Mesothelial cell of epicardium (in vitro differentiated cells): ENCODE measurements at regions not wholly inside any gene's neighbourhood (a gene's known extent, or its start where the extent isn't known, plus 50 kb on each side); places are given as distances from the start of the nearest gene placed in this dataset.

Source experiments
- DNase-seq, 2 experiments: peaks; one replicate each; pipeline ENCODE4 v3.0.0; 2021; ENCODE audit warnings: low spot score in 2 of 2; ENCODE audit not compliant: unreplicated experiment in 2 of 2
- H3K27ac Mint-ChIP-seq: 2 replicates; pipeline ENCODE4 v1.8.0; 2021; ENCODE audit warnings: mixed read lengths
- H3K27me3 Mint-ChIP-seq: 2 replicates; pipeline ENCODE4 v1.8.0; 2021; ENCODE audit warnings: low read depth, mixed read lengths
- H3K36me3 Mint-ChIP-seq: 2 replicates; pipeline ENCODE4 v1.8.0; 2021; ENCODE audit warnings: mixed read lengths
- H3K4me1 Mint-ChIP-seq: 2 replicates; pipeline ENCODE4 v1.8.0; 2021; ENCODE audit warnings: mixed read lengths
- H3K4me3 Mint-ChIP-seq: 2 replicates; pipeline ENCODE4 v1.8.0; 2021; ENCODE audit warnings: mild to moderate bottlenecking, moderate library complexity, mixed read lengths
- H3K9me3 Mint-ChIP-seq: 2 replicates; pipeline ENCODE4 v1.8.0; 2021; ENCODE audit warnings: mixed read lengths
- TF ChIP-seq, protein P1 (sequence below): fragments of 200-600 bp; sonication (generic); IDR thresholded peaks from one replicate; pipeline ENCODE4 v1.5.0; 2021; ENCODE audit warnings: antibody characterized with exemption; ENCODE audit not compliant: unreplicated experiment

DNA sequence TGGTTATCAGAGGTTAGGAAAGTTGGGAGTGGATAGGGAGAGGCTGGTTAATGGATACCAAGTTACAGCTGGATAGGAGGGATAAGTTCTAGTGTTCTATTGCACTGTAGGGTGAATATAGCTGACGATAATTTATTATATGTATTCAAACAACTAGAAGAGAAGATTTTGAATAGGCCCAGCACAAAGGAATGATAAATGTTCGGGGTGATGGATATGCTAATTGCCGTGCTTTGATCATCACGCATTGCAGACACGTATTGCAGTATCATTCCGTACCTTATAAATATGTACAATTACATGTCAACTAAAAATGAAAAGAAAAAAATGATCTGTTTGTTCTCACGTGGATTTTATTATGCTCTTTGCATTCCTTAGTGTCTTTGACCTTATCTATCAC lies 369.2 kb upstream of the PKDCC start:
- Mint-ChIP-seq H3K36me3 (no peaks in the 10 kb centered on the region), H3K27ac (no peak overlapping the region), H3K9me3 (peaks cover 10% of the 10 kb centered on the region), H3K4me3 (no peak overlapping the region), H3K27me3 (no peaks in the 10 kb centered on the region), H3K4me1 (peaks cover 5% of the 10 kb centered on the region)
- TF ChIP-seq, protein P1, sequence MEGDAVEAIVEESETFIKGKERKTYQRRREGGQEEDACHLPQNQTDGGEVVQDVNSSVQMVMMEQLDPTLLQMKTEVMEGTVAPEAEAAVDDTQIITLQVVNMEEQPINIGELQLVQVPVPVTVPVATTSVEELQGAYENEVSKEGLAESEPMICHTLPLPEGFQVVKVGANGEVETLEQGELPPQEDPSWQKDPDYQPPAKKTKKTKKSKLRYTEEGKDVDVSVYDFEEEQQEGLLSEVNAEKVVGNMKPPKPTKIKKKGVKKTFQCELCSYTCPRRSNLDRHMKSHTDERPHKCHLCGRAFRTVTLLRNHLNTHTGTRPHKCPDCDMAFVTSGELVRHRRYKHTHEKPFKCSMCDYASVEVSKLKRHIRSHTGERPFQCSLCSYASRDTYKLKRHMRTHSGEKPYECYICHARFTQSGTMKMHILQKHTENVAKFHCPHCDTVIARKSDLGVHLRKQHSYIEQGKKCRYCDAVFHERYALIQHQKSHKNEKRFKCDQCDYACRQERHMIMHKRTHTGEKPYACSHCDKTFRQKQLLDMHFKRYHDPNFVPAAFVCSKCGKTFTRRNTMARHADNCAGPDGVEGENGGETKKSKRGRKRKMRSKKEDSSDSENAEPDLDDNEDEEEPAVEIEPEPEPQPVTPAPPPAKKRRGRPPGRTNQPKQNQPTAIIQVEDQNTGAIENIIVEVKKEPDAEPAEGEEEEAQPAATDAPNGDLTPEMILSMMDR = no peak
- DNase-seq = no peak

DNA sequence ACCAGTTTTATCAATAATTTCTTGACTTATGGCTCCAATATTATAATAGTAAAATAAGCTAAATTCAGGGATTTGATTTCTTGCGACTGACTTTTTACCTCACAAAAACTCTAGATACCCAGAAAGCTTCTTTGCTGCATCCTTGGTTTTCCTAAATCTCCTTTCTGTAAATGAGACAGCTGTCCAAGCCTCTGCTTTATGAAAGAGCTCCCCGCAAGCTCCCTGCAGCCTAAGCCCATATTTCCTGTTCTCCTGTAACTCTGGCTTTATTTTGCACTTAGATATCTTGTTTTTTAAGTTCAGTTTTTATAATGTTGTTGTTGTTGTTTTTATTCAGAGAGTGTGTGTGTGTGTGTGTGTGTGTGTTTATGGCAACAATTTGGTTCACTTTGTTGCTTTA lies 361.7 kb upstream of the PKDCC start:
- Mint-ChIP-seq H3K4me1 (peaks cover 2% of the 10 kb centered on the region), H3K4me3 (no peak overlapping the region), H3K27me3 (no peaks in the 10 kb centered on the region), H3K9me3 (peaks cover 23% of the 10 kb centered on the region), H3K36me3 (peaks cover 5% of the 10 kb centered on the region), H3K27ac (no peak overlapping the region)
- no peak for DNase-seq
- TF ChIP-seq, protein P1 = no peak

DNA sequence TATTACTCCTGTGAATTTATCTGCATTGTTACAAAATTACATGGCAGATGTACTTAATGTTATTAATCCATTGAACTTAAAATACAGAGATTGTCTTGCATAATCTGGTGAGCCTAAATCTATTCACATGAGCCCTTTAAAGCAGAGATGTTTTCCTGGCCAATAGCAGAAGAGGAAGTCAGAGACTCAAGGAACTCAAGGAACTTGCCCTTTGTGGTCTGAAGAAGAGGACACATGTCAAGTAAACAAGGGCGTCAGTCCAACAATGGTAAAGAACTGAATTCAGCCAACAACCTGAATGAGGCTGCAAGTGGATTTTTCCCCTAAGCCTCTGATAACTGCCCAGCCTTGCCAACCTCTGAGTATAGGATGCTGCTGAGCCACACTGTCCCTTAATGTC lies 356.3 kb upstream of the PKDCC start:
- H3K27ac Mint-ChIP-seq = no peak overlapping the region
- no peaks in the 10 kb centered on the region for H3K9me3 Mint-ChIP-seq
- H3K27me3 Mint-ChIP-seq = no peaks in the 10 kb centered on the region
- DNase-seq = no peak
- peaks cover 17% of the 10 kb centered on the region for H3K4me1 Mint-ChIP-seq
- no peaks in the 10 kb centered on the region for H3K36me3 Mint-ChIP-seq
- H3K4me3 Mint-ChIP-seq = no peak overlapping the region
- TF ChIP-seq, protein P1 = no peak

DNA sequence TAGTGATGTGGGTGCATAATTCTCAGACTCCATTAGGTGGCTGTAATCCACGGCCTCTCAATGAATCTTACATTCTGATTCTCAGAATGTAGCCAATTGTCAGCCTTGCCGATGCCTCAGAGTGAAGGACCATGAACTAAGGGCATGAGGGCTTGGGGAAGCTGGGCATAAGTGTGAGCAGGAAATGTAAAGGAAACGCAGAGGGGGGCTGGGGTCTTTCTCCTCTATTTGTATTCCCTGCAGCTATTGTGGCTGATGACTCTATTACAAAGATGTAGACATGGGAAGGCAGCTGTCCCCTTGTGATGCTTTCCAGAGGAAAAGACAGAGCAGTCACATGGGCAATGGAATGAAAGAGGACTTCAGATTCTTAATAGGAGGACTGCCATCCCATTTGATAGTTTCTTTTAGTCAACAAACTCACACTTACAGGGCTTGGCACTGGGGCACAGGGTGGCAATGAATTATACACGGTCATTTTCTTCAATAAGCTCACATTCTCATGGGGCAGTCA lies 353.2 kb upstream of the PKDCC start:
- no peaks in the 10 kb centered on the region for H3K27me3 Mint-ChIP-seq
- H3K4me1 Mint-ChIP-seq = peaks cover 27% of the 10 kb centered on the region
- no peak for DNase-seq
- TF ChIP-seq, protein P1 = no peak
- H3K9me3 Mint-ChIP-seq = no peaks in the 10 kb centered on the region
- H3K36me3 Mint-ChIP-seq = no peaks in the 10 kb centered on the region
- no peak overlapping the region for H3K27ac Mint-ChIP-seq
- no peak overlapping the region for H3K4me3 Mint-ChIP-seq

DNA sequence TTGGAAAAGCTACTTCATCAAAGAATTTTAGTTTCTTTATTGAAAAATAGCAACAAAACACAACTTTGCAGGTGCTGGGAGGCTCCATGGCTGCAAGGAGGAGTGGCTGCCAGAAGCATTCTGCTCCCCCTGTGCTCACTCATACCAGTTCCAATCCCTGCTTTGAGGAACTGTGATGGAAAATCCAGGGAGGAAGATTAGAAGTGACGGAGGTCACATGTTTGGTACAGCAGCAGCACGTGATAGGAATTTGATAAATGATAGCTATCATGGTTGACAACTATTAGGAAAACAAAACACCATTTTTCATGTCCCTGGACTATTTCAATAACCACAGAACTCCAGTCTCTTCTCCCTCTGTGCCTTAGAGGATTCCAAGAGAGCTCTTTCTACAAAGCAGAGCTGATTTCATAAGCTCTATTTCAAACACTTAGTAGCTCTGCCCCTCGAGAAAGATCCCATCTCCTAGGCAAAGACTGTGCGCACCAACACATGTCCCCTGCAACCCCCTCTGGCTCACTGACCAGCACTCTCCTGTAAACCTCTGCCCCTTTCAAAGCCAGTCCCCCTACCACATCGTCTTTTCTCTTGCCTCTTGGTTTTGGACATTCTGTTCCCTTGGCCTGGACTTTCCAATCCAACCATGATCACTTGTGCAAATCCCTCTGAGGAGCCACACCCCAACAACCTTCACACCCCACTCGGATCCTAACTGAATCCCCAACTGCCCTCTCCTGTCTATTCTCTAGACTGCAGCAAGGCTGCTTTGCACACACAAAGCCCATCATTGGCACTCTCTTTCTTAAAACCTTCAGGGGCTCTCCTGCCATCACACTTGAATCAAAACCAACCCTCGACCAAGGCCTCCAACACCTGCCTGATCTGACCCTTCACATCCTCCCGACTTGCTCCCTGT lies 352.4 kb upstream of the PKDCC start:
- Mint-ChIP-seq H3K36me3 (no peaks in the 10 kb centered on the region), H3K27me3 (peaks cover 7% of the 10 kb centered on the region)
- TF ChIP-seq, protein P1 = no peak

More for the DNA sequence above, 352.4 kb upstream of the PKDCC start:
- no peak for DNase-seq
- Mint-ChIP-seq H3K27ac (no peak overlapping the region), H3K9me3 (no peaks in the 10 kb centered on the region), H3K4me3 (no peak overlapping the region), H3K4me1 (peaks cover 27% of the 10 kb centered on the region)
